Right atrium auricular region (tissue), 2 donors: ENCODE measurements at regions not wholly inside any gene's neighbourhood (a gene's known extent, or its start where the extent isn't known, plus 50 kb on each side); places are given as distances from the start of the nearest gene placed in this dataset.

Experiments
- DNase-seq: peaks from one replicate; pipeline ENCODE4 v3.0.0-alpha.2; 2019; ENCODE audit warnings: low spot score
- H3K27ac ChIP-seq, 2 donors: fragments of 200-600 bp; sonication (generic); 1 replicate in 1 of 2; 2 replicates in 1 of 2; pipeline ENCODE4 v1.5.1; 2016 to 2019
- H3K27me3 ChIP-seq, 2 donors: fragments of 200-600 bp; sonication (generic); one replicate each; pipeline versions ENCODE4 v1.5.1 to v1.6.0; 2017 to 2019
- H3K36me3 ChIP-seq: fragments of 200-600 bp; sonication (generic); one replicate; pipeline ENCODE4 v1.5.1; 2016
- H3K4me1 ChIP-seq, 2 donors: fragments of 200-600 bp; sonication (generic); one replicate each; pipeline versions ENCODE4 v1.5.1 to v1.6.0; 2017 to 2019
- H3K4me3 ChIP-seq, 2 donors: fragments of 200-600 bp; sonication (generic); 1 replicate in 1 of 2; 2 replicates in 1 of 2; pipeline ENCODE4 v1.5.1; 2017 to 2019; ENCODE audit warnings: mild to moderate bottlenecking in 1 of 2, moderate library complexity in 1 of 2
- H3K9me3 ChIP-seq, 2 donors: fragments of 200-600 bp; sonication (generic); one replicate each; pipeline ENCODE4 v1.5.1; 2019
- TF ChIP-seq, protein P1 (sequence below), 2 donors: fragments of 200-600 bp; sonication (generic); IDR thresholded peaks; one replicate each; pipeline ENCODE4 v1.5.1; 2019; ENCODE audit warnings: antibody characterized with exemption in 2 of 2

GRCh38 chr16:17901309-17901708 lies 430.5 kb upstream of the XYLT1 start:
- Histone ChIP-seq H3K4me3 (no peak overlapping the region), H3K27ac (no peak overlapping the region), H3K36me3 (no peaks in the 10 kb centered on the region), H3K27me3 (no peaks in the 10 kb centered on the region), H3K4me1 (no peaks in the 10 kb centered on the region), H3K9me3 (peaks cover 0 to 7% of the 10 kb centered on the region in 2 donors)
- DNase-seq: no peak
- TF ChIP-seq, protein P1, sequence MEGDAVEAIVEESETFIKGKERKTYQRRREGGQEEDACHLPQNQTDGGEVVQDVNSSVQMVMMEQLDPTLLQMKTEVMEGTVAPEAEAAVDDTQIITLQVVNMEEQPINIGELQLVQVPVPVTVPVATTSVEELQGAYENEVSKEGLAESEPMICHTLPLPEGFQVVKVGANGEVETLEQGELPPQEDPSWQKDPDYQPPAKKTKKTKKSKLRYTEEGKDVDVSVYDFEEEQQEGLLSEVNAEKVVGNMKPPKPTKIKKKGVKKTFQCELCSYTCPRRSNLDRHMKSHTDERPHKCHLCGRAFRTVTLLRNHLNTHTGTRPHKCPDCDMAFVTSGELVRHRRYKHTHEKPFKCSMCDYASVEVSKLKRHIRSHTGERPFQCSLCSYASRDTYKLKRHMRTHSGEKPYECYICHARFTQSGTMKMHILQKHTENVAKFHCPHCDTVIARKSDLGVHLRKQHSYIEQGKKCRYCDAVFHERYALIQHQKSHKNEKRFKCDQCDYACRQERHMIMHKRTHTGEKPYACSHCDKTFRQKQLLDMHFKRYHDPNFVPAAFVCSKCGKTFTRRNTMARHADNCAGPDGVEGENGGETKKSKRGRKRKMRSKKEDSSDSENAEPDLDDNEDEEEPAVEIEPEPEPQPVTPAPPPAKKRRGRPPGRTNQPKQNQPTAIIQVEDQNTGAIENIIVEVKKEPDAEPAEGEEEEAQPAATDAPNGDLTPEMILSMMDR (IDR thresholded peaks at IDR 0.05): no peak

GRCh38 chr16:17899141-17899540 lies 428.4 kb upstream of the XYLT1 start:
- no peak overlapping the region for H3K27ac ChIP-seq
- H3K4me3 ChIP-seq: no peak overlapping the region
- no peaks in the 10 kb centered on the region for H3K9me3 ChIP-seq
- H3K36me3 ChIP-seq: no peaks in the 10 kb centered on the region
- TF ChIP-seq, protein P1 (IDR thresholded peaks at IDR 0.05): no peak
- no peaks in the 10 kb centered on the region for H3K27me3 ChIP-seq
- no peaks in the 10 kb centered on the region for H3K4me1 ChIP-seq
- no peak for DNase-seq

- Histone ChIP-seq H3K27me3 (no peaks in the 10 kb centered on the region), H3K9me3 (no peaks in the 10 kb centered on the region), H3K4me3 (no peak overlapping the region), H3K27ac (no peak overlapping the region), H3K36me3 (no peaks in the 10 kb centered on the region), H3K4me1 (no peaks in the 10 kb centered on the region)
- TF ChIP-seq, protein P1 (IDR thresholded peaks at IDR 0.05): no peak
- no peak for DNase-seq
Observed at GRCh38 chr16:17887963-17888362, 417.2 kb upstream of the XYLT1 start.

- H3K27me3 ChIP-seq: no peaks in the 10 kb centered on the region
- TF ChIP-seq, protein P1 (IDR thresholded peaks at IDR 0.05): no peak
- H3K4me3 ChIP-seq: no peak overlapping the region
- no peaks in the 10 kb centered on the region for H3K36me3 ChIP-seq
- H3K9me3 ChIP-seq: no peaks in the 10 kb centered on the region
- no peak for DNase-seq
- H3K27ac ChIP-seq: no peak overlapping the region
- H3K4me1 ChIP-seq: no peaks in the 10 kb centered on the region
Observed at GRCh38 chr16:17885659-17886207, 415.0 kb upstream of the XYLT1 start.

DNA sequence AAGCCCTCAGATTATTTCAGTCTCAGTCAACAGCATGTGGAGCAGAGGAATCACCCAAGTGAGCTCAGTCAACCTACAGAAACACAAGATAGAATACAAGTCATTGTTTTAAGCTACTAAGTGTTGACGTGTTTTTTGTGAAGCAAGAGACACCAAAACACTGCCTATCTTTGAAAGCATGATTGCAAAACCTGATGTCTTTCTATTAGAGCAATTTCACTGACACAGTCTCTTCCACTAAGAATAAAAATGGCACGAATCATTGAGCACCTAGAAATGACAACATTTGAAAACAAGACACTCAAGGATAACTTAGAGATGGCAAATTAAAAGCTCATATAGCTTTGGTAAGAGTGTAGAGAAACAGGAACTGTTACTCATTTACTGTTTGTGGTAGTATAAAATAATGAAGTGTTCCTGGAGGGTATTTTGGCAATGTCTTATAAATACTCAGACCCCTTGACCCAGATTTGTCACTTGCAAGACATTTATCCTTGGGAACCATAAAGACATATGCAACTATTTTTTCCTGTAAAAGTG lies 407.1 kb upstream of the XYLT1 start:
- Histone ChIP-seq H3K36me3 (no peaks in the 10 kb centered on the region), H3K27me3 (no peaks in the 10 kb centered on the region), H3K4me3 (no peak overlapping the region), H3K4me1 (no peaks in the 10 kb centered on the region), H3K27ac (no peak overlapping the region), H3K9me3 (no peaks in the 10 kb centered on the region)
- TF ChIP-seq, protein P1 (IDR thresholded peaks at IDR 0.05): no peak
- DNase-seq: no peak

DNA sequence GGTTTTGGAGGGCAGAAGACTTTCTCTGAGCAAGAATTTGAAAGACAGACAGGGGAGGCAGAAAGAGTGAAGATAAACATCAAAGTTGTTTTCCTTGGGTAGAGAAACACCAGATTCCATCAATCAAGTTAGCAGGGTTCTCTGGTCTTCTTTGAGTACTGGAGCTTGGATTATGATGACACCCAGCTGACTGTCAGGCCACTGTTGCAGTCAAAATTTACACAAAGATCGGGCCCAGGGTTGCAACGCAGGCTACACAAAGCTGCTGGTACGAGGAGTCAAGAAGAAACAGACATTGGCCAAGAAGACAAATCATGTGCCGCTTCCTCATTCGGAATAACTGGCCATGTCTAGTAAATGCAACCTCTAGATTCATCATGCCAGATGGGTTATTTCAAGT lies 396.2 kb upstream of the XYLT1 start:
- Histone ChIP-seq H3K4me3 (no peak overlapping the region), H3K4me1 (no peaks in the 10 kb centered on the region), H3K9me3 (no peaks in the 10 kb centered on the region), H3K27ac (no peak overlapping the region), H3K36me3 (no peaks in the 10 kb centered on the region), H3K27me3 (no peaks in the 10 kb centered on the region)
- TF ChIP-seq, protein P1 (IDR thresholded peaks at IDR 0.05): no peak
- DNase-seq: no peak
